Esophagus squamous epithelium (tissue), 5 donors: ENCODE measurements at regions not wholly inside any gene's neighbourhood (a gene's known extent, or its start where the extent isn't known, plus 50 kb on each side); places are given as distances from the start of the nearest gene placed in this dataset.

Experiments
- DNase-seq: peaks from one replicate; lab custom pipeline; 2025; lab: John Stamatoyannopoulos, UW
- H3K27ac ChIP-seq, 4 donors: fragments of 200-600 bp; sonication (generic); one replicate each; pipeline ENCODE4 v1.5.1; 2016 to 2019; ENCODE audit warnings: mild to moderate bottlenecking in 1 of 4
- H3K27me3 ChIP-seq, 4 donors: fragments of 200-600 bp; sonication (generic); 1 replicate in 3 of 4; 2 replicates in 1 of 4; pipeline versions ENCODE4 v1.5.1 to v1.6.0; 2017 to 2021; ENCODE audit warnings: antibody characterized with exemption in 1 of 4
- H3K36me3 ChIP-seq, 3 donors: fragments of 200-600 bp; sonication (generic); one replicate each; pipeline ENCODE4 v1.5.1; 2016 to 2019
- H3K4me1 ChIP-seq, 3 donors: fragments of 200-600 bp; sonication (generic); one replicate each; pipeline ENCODE4 v1.5.1; 2017 to 2019
- H3K4me3 ChIP-seq, 4 donors: fragments of 200-600 bp; sonication (generic); 1 replicate in 3 of 4; 2 replicates in 1 of 4; pipeline ENCODE4 v1.5.1; 2016 to 2019; ENCODE audit warnings: mild to moderate bottlenecking in 2 of 4, moderate library complexity in 1 of 4
- H3K9me3 ChIP-seq, 3 donors: fragments of 200-600 bp; sonication (generic); one replicate each; pipeline ENCODE4 v1.5.1; 2016 to 2019
- POLR2A ChIP-seq, 4 donors: fragments of 450-650 bp; IDR thresholded peaks; one replicate each; pipeline ENCODE4 v1.6.1; 2017; ENCODE audit warnings: antibody characterized with exemption in 4 of 4, mild to moderate bottlenecking in 4 of 4, moderate library complexity in 3 of 4
- whole genome bisulfite sequencing, 2 donors: methylation state at CpG; one replicate each; pipeline ENCODE4 v1.1.5; 2018; 5-methylcytosine and 5-hydroxymethylcytosine counted together
- intact Hi-C: fragments of 100-400 bp; cut with DNase I; formaldehyde crosslinking; loops from one replicate; pipeline ENCODE4 v1.15.0; 2022
- TF ChIP-seq, protein P1 (sequence below), 6 experiments: fragments of 450-650 bp in 4 of 6; fragments of 200-600 bp in 2 of 6; sonication (generic) in 2 of 6; IDR thresholded peaks; one replicate each; pipeline ENCODE4 v1.5.1; 2016 to 2019; ENCODE audit warnings: antibody characterized with exemption in 6 of 6, mild to moderate bottlenecking in 4 of 6, moderate library complexity in 4 of 6
- donor health status: DM: yes; HTN: yes; CAD: no.

DNA sequence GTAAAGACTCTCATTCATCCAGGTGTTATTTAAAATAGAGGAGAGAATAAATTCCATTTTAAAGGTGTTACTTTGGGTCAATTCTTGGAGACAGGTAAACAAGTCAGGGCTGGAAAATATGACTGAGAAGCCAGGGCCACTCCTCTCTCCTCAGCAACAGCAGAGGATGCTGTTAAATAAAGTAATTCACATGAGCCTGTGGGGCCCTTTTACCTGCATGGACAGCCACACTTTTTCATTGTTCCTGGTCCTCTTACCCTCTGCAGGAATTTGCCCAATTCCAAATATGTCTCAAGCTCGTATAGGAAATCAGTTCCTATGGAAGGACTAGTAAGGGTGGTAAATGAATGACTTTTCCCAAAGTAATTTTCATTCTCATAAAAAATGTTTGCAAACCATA lies 420.1 kb upstream of the KLF6 start:
- no peaks in the 10 kb centered on the region for H3K9me3 ChIP-seq
- H3K4me1 ChIP-seq: no peaks in the 10 kb centered on the region
- intact Hi-C loops: no loop called here
- DNase-seq: no peak
- no peaks in the 10 kb centered on the region for H3K27me3 ChIP-seq
- no peaks in the 10 kb centered on the region for H3K36me3 ChIP-seq
- no peak overlapping the region for H3K4me3 ChIP-seq
- WGBS, 2 donors: 67 to 70% methylated on average over 1 of the region's 1 CpG
- no peak for TF ChIP-seq POLR2A (IDR thresholded peaks at IDR 0.05)
- TF ChIP-seq, protein P1, sequence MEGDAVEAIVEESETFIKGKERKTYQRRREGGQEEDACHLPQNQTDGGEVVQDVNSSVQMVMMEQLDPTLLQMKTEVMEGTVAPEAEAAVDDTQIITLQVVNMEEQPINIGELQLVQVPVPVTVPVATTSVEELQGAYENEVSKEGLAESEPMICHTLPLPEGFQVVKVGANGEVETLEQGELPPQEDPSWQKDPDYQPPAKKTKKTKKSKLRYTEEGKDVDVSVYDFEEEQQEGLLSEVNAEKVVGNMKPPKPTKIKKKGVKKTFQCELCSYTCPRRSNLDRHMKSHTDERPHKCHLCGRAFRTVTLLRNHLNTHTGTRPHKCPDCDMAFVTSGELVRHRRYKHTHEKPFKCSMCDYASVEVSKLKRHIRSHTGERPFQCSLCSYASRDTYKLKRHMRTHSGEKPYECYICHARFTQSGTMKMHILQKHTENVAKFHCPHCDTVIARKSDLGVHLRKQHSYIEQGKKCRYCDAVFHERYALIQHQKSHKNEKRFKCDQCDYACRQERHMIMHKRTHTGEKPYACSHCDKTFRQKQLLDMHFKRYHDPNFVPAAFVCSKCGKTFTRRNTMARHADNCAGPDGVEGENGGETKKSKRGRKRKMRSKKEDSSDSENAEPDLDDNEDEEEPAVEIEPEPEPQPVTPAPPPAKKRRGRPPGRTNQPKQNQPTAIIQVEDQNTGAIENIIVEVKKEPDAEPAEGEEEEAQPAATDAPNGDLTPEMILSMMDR (IDR thresholded peaks at IDR 0.05): no peak
- no peak overlapping the region for H3K27ac ChIP-seq

DNA sequence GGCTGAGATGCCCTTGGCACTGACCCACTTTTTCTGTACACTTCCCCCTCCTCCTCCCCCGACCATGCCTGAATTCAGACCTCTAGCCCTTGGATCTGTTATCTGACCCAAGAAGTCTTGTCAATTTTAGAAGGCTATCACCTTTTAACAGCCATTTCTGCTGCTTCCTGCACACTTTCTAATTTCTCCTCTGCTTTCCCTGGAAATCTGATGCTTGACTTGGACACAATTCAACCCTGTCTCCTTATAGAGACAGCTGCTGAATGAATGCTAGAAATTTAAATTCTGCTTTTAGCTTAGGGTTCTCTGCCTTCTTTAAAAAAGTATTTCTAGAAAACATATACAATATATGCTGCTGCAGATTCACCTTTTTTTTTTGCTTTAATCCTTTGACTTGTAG lies 417.9 kb upstream of the KLF6 start:
- no peak for DNase-seq
- H3K27me3 ChIP-seq: no peaks in the 10 kb centered on the region
- H3K4me1 ChIP-seq: peaks cover 8 to 19% (median 10%) of the 10 kb centered on the region in 3 donors
- H3K4me3 ChIP-seq: no peak overlapping the region
- no peak for TF ChIP-seq POLR2A (IDR thresholded peaks at IDR 0.05)
- TF ChIP-seq, protein P1 (IDR thresholded peaks at IDR 0.05): no peak
- no peak overlapping the region for H3K27ac ChIP-seq
- intact Hi-C loops: no loop called here
- H3K9me3 ChIP-seq: no peaks in the 10 kb centered on the region
- 54 to 86% methylated on average over 1 of the region's 1 CpG for WGBS, 2 donors
- H3K36me3 ChIP-seq: no peaks in the 10 kb centered on the region

DNA sequence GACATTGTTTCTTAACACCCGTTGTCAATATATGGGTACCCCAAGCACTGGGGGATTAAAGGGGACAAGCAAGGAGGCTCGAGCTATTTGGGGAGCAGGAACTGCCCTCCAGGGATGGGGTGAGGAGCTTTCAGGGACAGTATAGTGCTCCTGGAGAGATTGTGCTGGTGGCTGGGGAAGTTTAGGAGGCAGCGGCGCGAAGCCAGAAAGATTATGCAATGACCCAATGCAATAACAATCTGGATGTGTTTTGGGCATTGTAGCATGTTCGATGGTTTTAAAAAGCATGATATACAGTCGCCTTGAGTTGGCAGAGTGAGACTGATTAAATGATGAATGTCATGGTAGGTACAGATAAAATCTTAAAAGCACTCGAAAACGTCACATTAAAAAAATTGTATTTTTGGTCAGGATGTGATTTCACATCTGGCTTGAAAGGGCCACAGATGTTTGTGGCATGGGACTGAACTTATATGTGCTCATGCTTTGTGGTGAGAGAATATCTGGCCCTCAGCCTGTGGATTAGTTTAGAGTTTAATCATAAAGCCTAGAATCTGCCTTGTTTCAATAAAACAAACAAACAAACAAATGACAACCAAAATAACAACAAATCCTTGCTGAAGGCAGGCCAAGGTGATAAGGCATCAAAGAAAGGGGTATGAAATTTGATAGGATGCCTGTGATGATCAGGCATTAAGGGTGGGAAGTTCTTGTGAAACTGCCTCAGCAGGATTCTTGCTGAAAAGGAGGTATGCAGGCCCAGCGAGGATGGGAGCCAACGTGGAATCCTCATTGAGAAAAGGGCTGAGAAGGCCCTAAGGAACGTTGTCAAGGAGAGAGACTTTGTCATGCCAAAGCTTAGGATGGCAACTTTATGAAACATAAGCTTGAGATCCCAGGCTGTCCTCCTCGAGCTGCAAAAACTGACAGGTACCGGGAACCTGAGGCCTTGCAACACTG lies 417.1 kb upstream of the KLF6 start:
- Histone ChIP-seq H3K27me3 (no peaks in the 10 kb centered on the region), H3K9me3 (no peaks in the 10 kb centered on the region), H3K36me3 (no peaks in the 10 kb centered on the region), H3K27ac (no peak overlapping the region), H3K4me1 (peaks cover 10 to 27% (median 12%) of the 10 kb centered on the region in 3 donors), H3K4me3 (no peak overlapping the region)
- no peak for DNase-seq
- WGBS, 2 donors: 70 to 72% methylated on average over 14 of the region's 14 CpGs
- TF ChIP-seq POLR2A (IDR thresholded peaks at IDR 0.05): no peak
- TF ChIP-seq, protein P1 (IDR thresholded peaks at IDR 0.05): no peak
- intact Hi-C loops: no loop called here

DNA sequence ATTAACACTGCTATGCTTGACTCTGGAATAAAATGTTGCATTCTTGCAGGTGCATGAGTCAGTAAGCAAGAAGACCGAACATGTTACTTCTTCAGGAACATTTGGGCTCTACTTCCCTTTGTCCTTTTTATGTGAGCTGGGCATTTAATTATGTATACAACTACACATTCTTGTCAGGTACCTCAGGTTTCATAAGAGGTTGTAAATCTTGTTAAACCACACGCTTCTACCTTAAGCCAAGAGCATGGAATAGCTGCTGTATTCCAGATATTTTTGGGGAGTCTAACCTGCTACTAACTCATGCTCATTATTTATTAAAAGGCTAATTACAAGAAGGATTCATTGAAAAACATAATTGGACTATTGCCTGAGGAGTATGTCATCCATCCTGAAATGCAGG lies 414.2 kb upstream of the KLF6 start:
- Histone ChIP-seq H3K4me1 (peaks cover 10 to 39% (median 18%) of the 10 kb centered on the region in 3 donors), H3K9me3 (no peaks in the 10 kb centered on the region), H3K36me3 (no peaks in the 10 kb centered on the region), H3K4me3 (no peak overlapping the region), H3K27me3 (no peaks in the 10 kb centered on the region), H3K27ac (no peak overlapping the region)
- intact Hi-C loops: no loop called here
- no peak for TF ChIP-seq POLR2A (IDR thresholded peaks at IDR 0.05)
- TF ChIP-seq, protein P1 (IDR thresholded peaks at IDR 0.05): no peak
- no peak for DNase-seq
- WGBS, 2 donors: 52 to 59% methylated on average over 2 of the region's 2 CpGs

DNA sequence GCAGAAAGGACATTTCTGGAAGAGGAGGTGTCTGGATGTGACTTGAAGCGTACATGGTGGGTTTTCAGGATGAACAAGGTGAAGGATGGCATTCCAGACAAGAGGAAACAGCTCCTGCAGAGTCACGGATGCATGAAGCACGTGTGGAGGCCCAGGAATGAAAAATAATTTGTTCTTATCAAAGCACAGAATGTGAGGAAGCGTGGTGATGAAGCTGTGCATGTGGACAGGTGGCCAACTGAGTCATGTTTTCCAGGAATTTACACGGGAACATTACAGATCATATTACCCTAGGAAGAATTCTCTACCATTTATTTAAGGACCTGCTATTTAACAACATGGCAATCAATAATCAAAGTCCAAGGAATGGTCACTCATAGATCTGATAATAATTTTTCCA lies 413.2 kb upstream of the KLF6 start:
- intact Hi-C loops: no loop called here
- Histone ChIP-seq H3K4me1 (peaks cover 10 to 39% (median 18%) of the 10 kb centered on the region in 3 donors), H3K4me3 (no peak overlapping the region), H3K27ac (peak overlapping the region in 1 of 4 donors; percentile 58), H3K36me3 (no peaks in the 10 kb centered on the region), H3K27me3 (no peaks in the 10 kb centered on the region), H3K9me3 (no peaks in the 10 kb centered on the region)
- no peak for TF ChIP-seq POLR2A (IDR thresholded peaks at IDR 0.05)
- TF ChIP-seq, protein P1 (IDR thresholded peaks at IDR 0.05): no peak
- 82 to 83% methylated on average over 5 of the region's 5 CpGs for WGBS, 2 donors
- no peak for DNase-seq
